Cardiac fibroblast (primary cell): ENCODE measurements at regions not wholly inside any gene's neighbourhood (a gene's known extent, or its start where the extent isn't known, plus 50 kb on each side); places are given as distances from the start of the nearest gene placed in this dataset.

Experiments used
- DNase-seq, 2 donors: peaks; one replicate each; pipeline versions ENCODE4 v3.0.0 to v3.0.0-alpha.2; 2010; ENCODE audit warnings: low read depth in 2 of 2
- H3K4me3 ChIP-seq, 2 donors: replicated peaks in 1 of 2; 1 replicate in 1 of 2; 2 replicates in 1 of 2; pipeline ENCODE4 v1.5.1; 2011; ENCODE audit warnings: low read depth in 2 of 2, low read length in 2 of 2, mild to moderate bottlenecking in 2 of 2, moderate library complexity in 1 of 2
- CTCF ChIP-seq: IDR thresholded peaks from one replicate; pipeline ENCODE4 v1.5.1; 2011; ENCODE audit warnings: low read depth, mild to moderate bottlenecking, low read length, inconsistent platforms

- no peak for DNase-seq
- no peak overlapping the region for H3K4me3 ChIP-seq
- no peak for TF ChIP-seq CTCF
Measured at GRCh38 chr12:47296828-47297227, 217.1 kb upstream of the AMIGO2 start.

- H3K4me3 ChIP-seq, result no peak overlapping the region
- no peak for DNase-seq
- no peak for TF ChIP-seq CTCF
Measured at GRCh38 chr12:47293406-47293805, 213.6 kb upstream of the AMIGO2 start.

- no peak for TF ChIP-seq CTCF
- DNase-seq, result no peak
- H3K4me3 ChIP-seq, result no peak overlapping the region
Measured at GRCh38 chr12:47286676-47287075, 206.9 kb upstream of the AMIGO2 start.
